ENCODE measurements at regions not wholly inside any gene's neighbourhood (a gene's known extent, or its start where the extent isn't known, plus 50 kb on each side); places are given as distances from the start of the nearest gene placed in this dataset.
"Not testable (repeated sequence)": the region's sequence is repeated elsewhere in the genome, so short reads cannot be mapped to it uniquely, and the experiment has no call there.

DNA sequence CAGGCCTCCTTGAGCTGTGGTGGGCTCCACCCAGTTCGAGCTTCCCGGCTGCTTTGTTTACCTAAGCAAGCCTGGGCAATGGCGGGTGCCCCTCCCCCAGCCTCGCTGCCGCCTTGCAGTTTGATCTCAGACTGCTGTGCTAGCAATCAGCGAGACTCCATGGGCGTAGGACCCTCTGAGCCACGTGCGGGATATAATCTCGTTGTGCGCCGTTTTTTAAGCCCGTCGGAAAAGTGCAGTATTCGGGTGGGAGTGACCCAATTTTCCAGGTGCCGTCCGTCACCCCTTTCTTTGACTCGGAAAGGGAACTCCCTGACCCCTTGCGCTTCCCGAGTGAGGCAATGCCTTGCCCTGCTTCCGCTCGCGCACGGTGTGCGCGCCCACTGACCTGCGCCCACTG lies 257.3 kb upstream of the TUT7 start:
- not testable (repeated sequence) for DNase-seq

DNA sequence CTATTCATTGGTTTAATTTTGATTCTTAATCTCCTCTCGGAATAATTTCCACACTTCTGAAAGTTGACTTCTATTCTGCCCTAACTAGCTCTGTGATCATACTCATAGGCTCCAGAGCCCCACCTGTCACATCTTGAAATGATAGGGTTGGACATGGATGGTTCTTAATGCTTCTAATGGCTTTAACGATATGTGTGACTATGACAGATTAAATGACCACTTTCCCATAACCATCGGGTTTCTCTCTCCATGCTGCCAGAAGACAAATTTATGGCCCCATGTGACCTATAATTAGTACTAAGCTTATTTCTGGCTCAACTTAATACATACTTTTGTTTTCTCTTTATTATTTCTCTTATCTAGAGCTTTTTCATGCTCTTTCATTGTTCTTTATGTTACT lies 251.1 kb upstream of the TUT7 start:
- peak; percentile 79 for DNase-seq

DNA sequence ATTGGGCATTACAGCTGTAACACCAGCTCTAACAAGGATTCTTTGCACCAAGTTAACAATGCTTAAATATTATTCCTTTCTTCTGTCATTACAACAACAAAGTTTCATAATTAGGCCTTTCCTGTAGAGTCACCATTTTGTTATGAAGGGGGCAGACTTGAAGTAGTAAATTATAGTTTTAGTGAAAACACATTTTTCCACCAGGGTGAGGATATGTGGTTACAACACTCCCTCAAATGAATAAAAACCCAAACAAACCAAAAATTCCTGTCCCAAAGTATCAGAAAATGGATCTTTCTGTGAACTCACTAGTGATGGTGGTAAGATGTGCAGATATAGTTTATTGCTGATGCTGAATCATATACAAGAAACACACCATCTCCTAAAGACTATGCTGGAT lies 250.5 kb upstream of the TUT7 start:
- no peak for DNase-seq

DNA sequence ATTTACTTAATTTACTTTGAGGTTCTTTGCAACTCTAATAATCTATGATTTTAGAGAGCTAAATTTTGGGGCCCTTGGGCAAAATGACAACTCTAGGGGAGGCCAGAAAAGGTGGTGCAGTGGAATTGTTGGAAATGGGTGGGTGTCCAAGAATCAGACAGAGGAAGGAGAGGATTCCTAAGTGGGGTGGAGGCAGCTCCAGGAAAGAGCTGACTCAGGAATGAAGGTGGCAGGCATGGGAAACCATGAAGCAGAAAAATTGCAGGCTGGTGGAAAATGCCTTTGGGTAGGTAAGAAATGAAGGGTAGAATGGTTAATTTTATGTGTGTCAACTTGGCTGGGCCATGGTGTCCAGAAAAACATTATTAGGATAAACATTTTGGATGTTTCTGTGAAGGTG lies 248.5 kb upstream of the TUT7 start:
- no peak for DNase-seq

DNA sequence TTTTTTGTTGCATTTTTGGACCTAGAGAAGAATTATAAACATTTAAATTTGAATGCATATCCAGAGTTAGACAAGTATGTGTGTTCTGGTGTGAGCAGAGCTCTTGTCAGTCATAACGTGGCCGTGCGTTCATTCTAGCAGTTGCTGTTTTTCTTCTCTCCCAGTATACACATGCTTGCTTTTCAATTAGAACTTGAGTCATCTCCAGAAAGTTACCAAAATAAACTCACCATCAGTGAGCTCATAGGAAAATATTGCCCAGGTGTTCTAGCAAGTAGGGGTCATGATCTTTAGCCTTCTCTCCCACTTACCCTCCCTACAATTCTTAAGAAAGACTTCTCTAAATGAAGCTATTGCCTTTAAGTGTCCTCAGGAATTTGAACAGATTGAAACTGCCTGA lies 247.5 kb upstream of the TUT7 start:
- DNase-seq, result peak; percentile 79

GRCh38 chr9:86600977-86601376 lies 246.8 kb upstream of the TUT7 start:
- DNase-seq, result no peak

DNA sequence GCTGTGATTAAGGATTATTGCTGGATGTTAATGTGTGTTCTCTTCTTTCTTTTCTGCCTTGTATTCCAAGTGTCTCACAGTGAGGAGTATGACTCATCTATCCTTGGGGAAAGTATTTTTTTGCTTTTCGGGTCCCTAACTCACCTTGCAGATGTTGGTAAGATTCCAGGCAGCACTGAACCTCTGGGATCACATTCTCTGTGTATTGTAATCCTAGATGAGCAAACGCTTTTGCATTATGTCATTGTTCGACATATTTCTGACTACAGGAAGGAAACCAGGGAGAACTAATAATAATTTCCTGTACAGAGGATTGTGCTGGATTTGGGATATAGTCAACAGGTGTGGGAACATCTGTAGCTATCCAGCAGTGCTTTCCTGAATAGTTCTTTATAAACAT lies 246.1 kb upstream of the TUT7 start:
- DNase-seq, result peak; percentile 83

GRCh38 chr9:86599561-86599960 lies 245.4 kb upstream of the TUT7 start:
- DNase-seq, result no peak

DNA sequence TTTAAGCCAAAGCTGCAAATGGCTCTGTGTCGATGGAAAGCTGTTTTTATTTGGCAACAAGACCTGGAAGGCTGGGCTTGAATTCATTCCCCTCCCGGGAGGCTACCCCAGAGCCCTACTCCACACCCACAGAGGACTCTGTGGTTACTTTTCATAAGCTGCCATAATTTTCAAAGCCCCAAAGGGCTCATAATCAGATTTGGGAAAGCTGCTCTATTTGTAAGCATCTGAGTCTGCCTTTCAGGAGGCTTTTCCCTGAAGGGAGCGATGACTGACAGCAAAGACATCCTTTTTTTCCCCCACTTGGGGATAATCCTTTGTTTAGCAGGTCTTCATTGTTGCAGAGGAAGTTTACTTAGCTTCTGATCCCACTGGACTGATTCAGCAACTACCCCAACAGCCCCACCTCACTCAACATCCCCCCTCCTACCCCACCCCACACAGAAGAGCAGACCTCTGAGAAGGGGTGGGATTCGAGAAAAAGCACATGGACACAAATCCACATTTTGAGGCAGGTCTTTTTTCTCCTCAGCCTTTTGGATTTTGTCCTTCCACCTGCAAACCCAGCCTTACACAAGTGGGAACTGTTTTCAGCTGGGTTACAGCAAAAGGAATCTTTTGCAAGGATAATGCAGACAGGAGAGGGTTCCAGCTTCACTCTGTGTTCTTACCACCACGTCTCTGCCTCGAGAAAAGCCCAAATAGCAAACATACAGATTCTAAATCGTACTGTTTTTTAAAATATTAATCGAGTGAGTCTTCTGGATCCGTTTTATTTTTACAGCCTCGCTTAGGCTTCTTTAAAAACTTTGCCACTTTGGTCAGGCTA lies 244.4 kb upstream of the TUT7 start:
- peak; percentile 81 for DNase-seq

- DNase-seq, result no peak
These were observed 240.5 kb upstream of the TUT7 start for GRCh38 chr9:86594724-86595123.

DNA sequence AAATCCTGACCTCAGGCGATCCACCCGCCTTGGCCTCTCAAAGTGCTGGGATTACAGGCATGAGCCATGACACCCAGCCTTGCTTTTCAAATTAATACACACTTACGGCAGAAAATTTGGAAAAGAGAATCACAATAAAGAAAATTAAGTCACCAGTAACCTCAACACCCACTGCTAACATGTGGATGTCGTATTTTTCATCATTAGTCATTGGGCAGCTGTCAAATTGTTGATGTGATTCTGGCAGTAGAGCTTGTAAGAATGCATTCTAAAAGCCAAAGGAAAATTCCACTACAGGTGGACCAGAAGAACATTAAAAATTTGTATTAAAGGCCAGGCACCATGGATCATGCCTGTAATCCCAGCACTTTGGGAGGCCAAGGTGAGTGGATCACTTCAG lies 237.3 kb upstream of the TUT7 start:
- DNase-seq, result no peak

DNA sequence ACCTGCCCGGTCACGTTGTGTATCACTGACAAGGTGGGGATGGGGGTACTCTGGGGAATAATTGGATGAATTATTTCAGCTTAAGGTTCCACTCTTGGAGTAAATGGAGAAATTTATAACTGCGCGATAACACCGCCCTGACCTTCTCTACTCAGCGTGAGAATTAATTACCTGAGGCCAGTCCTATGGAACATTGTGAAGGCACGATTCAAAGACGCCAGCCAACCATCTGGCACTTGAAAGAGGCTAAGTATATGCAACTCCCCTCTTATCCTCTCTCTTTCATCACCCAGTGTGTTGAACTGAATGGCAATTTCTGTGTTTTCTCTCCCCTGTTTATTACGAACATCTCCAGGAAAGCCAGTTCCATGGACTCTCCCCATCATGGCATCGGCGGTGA lies 235.5 kb upstream of the TUT7 start:
- no peak for DNase-seq

DNA sequence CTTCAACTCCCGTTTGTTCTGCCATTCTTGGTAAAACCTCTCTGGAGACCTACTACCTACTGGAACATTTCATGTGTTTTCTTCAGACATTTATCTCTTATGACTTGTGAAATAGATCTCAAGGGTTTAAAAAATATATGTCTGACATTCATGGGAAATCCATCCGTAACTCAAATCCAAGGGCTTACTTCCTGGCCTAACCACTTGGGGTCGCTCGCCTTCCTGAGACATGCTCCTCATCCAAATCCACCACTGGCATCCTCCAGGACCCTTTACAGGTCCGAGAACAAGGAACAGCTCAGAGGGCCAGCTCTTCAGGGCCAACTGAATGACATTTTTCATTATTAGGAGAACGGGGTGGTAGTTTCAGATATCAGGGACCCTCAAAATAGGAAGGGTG lies 235.1 kb upstream of the TUT7 start:
- no peak for DNase-seq

GRCh38 chr9:86586144-86586494 lies 231.9 kb upstream of the TUT7 start:
- no peak for DNase-seq

GRCh38 chr9:86585422-86586143 lies 231.4 kb upstream of the TUT7 start:
- peak; percentile 48 for DNase-seq

GRCh38 chr9:86580688-86581087 lies 226.5 kb upstream of the TUT7 start:
- DNase-seq, result peak; percentile 82

DNA sequence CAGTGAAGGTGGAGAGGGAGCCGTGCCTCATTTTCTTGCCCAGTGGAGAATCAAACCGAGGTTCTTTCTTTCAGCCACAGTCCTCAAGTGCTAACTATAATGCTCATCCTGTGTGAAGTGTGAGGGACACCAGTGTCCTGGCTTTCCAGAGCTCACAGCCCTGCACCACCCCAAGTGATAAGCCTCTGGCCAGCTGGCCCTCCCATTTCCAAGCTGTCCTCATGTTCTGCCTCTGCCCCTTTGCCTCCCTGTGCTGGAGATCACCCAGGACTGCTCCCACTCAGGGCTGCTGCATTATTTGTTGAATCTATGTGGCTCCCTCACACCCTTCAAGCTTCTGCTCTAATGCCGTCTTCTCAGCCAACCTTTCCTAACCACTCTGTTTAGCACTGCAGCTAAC lies 224.5 kb upstream of the TUT7 start:
- no peak for DNase-seq

GRCh38 chr9:86577420-86578333 lies 223.5 kb upstream of the TUT7 start:
- peak; percentile 79 for DNase-seq

DNA sequence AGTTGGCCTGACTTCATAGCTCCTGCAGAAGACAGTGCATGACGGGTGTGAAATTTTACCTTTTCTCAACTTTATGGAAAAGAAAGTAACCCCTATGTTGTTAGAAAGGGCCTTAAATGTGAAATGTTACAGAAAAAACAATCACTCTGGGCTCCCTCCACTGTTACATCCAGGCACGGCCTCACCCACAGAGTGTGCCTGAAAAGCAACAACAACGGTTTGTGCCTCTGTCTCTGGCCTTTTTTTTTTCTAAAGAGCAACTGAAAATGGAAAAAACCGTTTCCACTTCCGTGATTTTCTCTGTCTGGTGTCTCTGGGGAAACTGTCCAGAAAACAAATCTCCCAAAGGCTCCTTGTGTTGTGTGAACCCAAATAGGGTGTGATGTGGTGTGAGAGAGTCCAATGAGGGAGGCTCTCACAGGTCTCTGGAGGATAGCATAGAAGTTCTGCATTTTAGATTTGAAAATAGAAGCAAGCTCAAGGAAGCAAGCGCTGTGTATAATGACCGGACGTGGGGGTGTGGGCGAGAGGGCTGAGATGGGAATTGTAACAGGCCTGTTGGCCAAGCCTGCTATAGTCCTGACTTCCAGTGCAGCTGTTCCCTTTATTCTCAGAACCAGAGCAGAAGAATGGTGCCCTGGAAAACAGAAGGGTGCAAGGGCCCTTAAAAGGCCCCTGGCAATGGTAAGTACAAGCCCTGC lies 221.8 kb upstream of the TUT7 start:
- DNase-seq, result peak; percentile 81

GRCh38 chr9:86575137-86575536 lies 220.9 kb upstream of the TUT7 start:
- DNase-seq, result no peak

DNA sequence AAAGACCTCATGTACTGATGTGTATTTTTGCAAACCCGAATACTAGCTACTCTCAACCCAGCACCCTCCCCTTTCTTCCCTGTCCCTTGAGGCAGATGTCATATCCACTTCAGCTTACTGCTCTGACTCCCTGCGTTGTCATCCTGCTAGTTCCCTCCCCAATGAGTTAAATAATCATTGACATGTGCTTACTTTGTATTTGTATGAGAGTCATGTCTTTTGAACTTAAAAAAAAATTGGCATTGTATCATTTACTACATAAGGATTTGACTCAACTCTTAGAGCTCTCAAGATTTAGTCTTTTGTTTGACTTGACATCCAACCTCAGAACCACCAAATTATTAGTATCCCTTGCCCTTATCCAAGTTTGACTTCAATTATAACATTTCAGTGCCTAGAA lies 219.7 kb upstream of the TUT7 start:
- no peak for DNase-seq

GRCh38 chr9:86572904-86573303 lies 218.7 kb upstream of the TUT7 start:
- DNase-seq, result no peak
